Activated T-helper 2 cell treated with anti-CD3 and anti-CD28 coated beads, Interferon-gamma antibody, Interleukin-2, Interleukin-4, amounts not matched to agents 10 μg/mL and 5 μg/mL and 100 μg/mL, durations not matched to agents 14 hours and 24 hours and 36 hours (primary cell): ENCODE measurements at regions not wholly inside any gene's neighbourhood (a gene's known extent, or its start where the extent isn't known, plus 50 kb on each side); places are given as distances from the start of the nearest gene placed in this dataset.

Source experiments
- DNase-seq: peaks from one replicate; pipeline ENCODE4 v3.0.0; 2021; ENCODE audit warnings: low spot score
- H3K27ac Mint-ChIP-seq: one replicate; pipeline ENCODE4 v1.8.0; 2021; ENCODE audit warnings: mixed read lengths
- H3K27me3 Mint-ChIP-seq: one replicate; pipeline ENCODE4 v1.8.0; 2021; ENCODE audit warnings: low read depth, mixed read lengths
- H3K36me3 Mint-ChIP-seq: one replicate; pipeline ENCODE4 v1.8.0; 2021; ENCODE audit warnings: low read depth, mixed read lengths
- H3K4me1 Mint-ChIP-seq: one replicate; pipeline ENCODE4 v1.8.0; 2021; ENCODE audit warnings: low read depth, mixed read lengths
- H3K4me3 Mint-ChIP-seq: one replicate; pipeline ENCODE4 v1.8.0; 2021; ENCODE audit warnings: low read depth, mild to moderate bottlenecking, moderate library complexity, mixed read lengths
- H3K9me3 Mint-ChIP-seq: one replicate; pipeline ENCODE4 v1.8.0; 2021; ENCODE audit warnings: mixed read lengths
- intact Hi-C: fragments of 100-400 bp; cut with micrococcal nuclease; formaldehyde crosslinking; loops from one replicate; pipeline ENCODE4 v1.15.1; 2023

- no peaks in the 10 kb centered on the region for H3K9me3 Mint-ChIP-seq
- no peaks in the 10 kb centered on the region for H3K36me3 Mint-ChIP-seq
- H3K4me1 Mint-ChIP-seq, result no peaks in the 10 kb centered on the region
- no peak overlapping the region for H3K4me3 Mint-ChIP-seq
- no peak overlapping the region for H3K27ac Mint-ChIP-seq
- no peak for DNase-seq
- H3K27me3 Mint-ChIP-seq, result no peaks in the 10 kb centered on the region
- intact Hi-C loops, result no loop called here
Observed at GRCh38 chr2:71839826-71840225, 307.8 kb downstream of the CYP26B1 start.

DNA sequence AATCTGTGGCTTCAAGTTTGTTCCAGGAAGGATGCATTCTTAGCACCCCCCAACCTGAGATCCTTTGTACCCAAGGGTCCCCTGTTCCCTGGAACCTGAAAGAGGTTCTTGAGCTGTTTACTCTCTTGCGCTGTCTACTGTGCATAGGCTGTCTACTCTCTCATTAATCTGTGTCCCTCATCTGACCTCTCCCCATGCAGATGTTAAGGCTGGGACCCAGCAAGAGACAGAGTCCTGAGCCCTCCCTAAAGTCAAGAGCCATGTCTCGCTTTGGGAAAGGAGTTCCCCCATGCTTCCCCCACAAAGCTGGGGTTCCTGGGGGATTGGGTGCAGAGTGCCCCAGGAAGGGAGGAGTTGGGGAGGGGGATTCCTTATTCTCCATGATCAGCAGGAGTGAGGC, 312.9 kb downstream of the CYP26B1 start:
- Mint-ChIP-seq H3K4me1 (no peaks in the 10 kb centered on the region), H3K27ac (no peak overlapping the region), H3K27me3 (no peaks in the 10 kb centered on the region), H3K9me3 (no peaks in the 10 kb centered on the region), H3K36me3 (no peaks in the 10 kb centered on the region), H3K4me3 (no peak overlapping the region)
- DNase-seq, result no peak
- intact Hi-C loops, result no loop called here

DNA sequence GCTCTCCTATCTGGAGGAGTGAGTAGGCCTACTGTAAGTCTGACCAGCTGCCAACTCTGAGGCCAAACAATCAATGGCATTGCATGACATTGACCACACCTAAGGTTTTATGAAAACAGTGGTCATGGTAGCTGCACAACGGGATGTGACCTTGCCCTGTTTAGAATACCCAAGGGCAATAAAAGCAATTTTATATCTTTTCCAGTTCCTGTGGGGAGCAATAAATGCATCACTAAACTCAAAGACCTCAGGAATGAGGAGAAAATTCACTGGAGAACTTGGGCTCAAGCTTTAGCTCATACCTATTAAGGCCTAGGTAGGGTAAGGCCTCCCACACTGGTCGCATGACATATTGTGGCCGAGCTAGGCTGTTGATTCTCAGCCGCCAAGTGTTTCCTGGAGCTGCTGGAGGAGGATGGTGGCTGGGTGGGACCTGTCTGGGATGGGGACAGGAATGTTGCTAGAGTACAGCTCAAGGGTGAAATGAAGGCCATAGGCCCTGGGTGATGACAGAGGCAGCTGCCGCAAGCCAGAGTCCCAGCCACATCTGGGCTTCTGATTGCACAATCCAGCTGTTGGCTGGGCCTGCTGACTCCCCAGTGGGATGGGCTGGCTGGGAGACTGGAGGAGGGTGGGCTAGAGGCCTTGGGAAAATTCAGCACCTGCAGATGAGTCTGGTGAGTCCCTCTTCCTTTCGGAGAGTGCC, 313.7 kb downstream of the CYP26B1 start:
- no peaks in the 10 kb centered on the region for H3K9me3 Mint-ChIP-seq
- H3K4me1 Mint-ChIP-seq, result no peaks in the 10 kb centered on the region
- no peak for DNase-seq
- H3K27ac Mint-ChIP-seq, result no peak overlapping the region
- H3K4me3 Mint-ChIP-seq, result no peak overlapping the region
- H3K36me3 Mint-ChIP-seq, result no peaks in the 10 kb centered on the region
- intact Hi-C loops, result no loop called here
- H3K27me3 Mint-ChIP-seq, result no peaks in the 10 kb centered on the region

GRCh38 chr2:71833272-71833671, 314.4 kb downstream of the CYP26B1 start:
- no peaks in the 10 kb centered on the region for H3K9me3 Mint-ChIP-seq
- H3K27ac Mint-ChIP-seq, result no peak overlapping the region
- DNase-seq, result no peak
- intact Hi-C loops, result no loop called here
- H3K36me3 Mint-ChIP-seq, result no peaks in the 10 kb centered on the region
- no peaks in the 10 kb centered on the region for H3K4me1 Mint-ChIP-seq
- H3K27me3 Mint-ChIP-seq, result no peaks in the 10 kb centered on the region
- H3K4me3 Mint-ChIP-seq, result no peak overlapping the region

GRCh38 chr2:71832844-71833243, 314.8 kb downstream of the CYP26B1 start:
- DNase-seq, result no peak
- Mint-ChIP-seq H3K27me3 (no peaks in the 10 kb centered on the region), H3K36me3 (no peaks in the 10 kb centered on the region), H3K27ac (no peak overlapping the region), H3K4me3 (no peak overlapping the region), H3K9me3 (no peaks in the 10 kb centered on the region), H3K4me1 (no peaks in the 10 kb centered on the region)
- intact Hi-C loops, result no loop called here

DNA sequence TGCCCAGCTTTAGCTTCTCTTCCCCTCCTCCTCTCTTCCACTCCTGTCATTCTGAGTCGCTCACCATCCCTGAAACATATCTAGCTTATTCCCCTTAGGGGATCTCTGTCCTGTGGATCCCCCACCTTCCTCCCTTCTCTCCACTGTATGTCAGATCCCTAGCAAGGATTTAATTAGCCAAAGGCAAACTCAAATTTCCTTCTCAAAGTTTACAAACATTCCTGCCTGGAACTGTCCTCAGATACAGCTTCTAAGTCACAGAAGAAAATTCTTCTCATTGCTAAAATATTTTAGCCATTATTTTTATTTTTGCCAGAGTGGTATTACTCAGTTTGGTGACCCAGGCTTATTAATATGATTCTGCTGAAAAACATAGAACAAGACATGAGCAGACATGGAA, 315.3 kb downstream of the CYP26B1 start:
- no peak for DNase-seq
- intact Hi-C loops, result no loop called here
- Mint-ChIP-seq H3K4me3 (no peak overlapping the region), H3K4me1 (no peaks in the 10 kb centered on the region), H3K36me3 (no peaks in the 10 kb centered on the region), H3K9me3 (no peaks in the 10 kb centered on the region), H3K27ac (no peak overlapping the region), H3K27me3 (no peaks in the 10 kb centered on the region)

DNA sequence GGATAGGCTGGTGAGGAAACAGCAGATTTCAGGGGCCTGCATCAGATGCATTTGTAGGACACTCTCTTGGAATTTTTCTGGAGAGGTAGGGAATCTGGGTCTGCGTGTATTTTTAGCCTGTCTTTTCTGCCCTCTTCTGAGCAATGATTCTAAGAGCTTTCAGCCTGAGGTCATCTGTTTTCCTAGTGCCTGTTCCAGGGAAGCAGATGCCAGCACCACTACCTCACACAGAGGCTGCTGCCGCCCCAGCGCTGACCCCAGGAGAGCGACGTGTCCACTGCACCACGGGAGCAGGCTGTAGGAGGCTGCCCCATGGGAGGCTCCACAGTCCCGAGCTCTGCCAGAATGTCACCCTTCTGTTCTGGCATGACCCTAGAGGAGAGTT, 316.5 kb downstream of the CYP26B1 start:
- intact Hi-C loops, result no loop called here
- no peaks in the 10 kb centered on the region for H3K9me3 Mint-ChIP-seq
- H3K4me3 Mint-ChIP-seq, result no peak overlapping the region
- H3K4me1 Mint-ChIP-seq, result no peaks in the 10 kb centered on the region
- H3K27ac Mint-ChIP-seq, result no peak overlapping the region
- no peaks in the 10 kb centered on the region for H3K27me3 Mint-ChIP-seq
- no peak for DNase-seq
- H3K36me3 Mint-ChIP-seq, result no peaks in the 10 kb centered on the region

- H3K36me3 Mint-ChIP-seq, result no peaks in the 10 kb centered on the region
- H3K27me3 Mint-ChIP-seq, result no peaks in the 10 kb centered on the region
- H3K4me1 Mint-ChIP-seq, result no peaks in the 10 kb centered on the region
- H3K27ac Mint-ChIP-seq, result no peak overlapping the region
- intact Hi-C loops, result no loop called here
- DNase-seq, result no peak
- H3K9me3 Mint-ChIP-seq, result no peaks in the 10 kb centered on the region
- no peak overlapping the region for H3K4me3 Mint-ChIP-seq
Observed at GRCh38 chr2:71830497-71831192, 317.0 kb downstream of the CYP26B1 start.

DNA sequence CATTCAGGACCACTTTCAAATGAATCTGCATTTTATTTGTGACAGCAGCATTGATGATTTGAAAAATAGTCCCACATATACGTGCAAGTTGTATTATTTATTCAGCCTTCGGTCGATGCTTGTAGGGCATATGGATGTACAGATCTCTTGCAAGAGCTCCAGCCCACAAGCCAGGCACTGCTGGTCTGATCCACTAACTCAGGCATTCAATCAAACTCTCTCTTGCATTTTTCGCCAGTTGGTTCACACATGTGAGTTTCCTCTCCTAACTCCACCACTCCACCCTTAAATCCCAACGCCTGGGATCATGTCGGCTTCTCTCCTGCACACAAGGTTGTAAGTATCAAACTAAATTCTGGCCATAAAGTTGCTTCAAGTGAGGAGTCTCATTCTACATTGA, 318.7 kb downstream of the CYP26B1 start:
- Mint-ChIP-seq H3K27me3 (no peaks in the 10 kb centered on the region), H3K4me3 (no peak overlapping the region), H3K27ac (no peak overlapping the region), H3K9me3 (no peaks in the 10 kb centered on the region), H3K4me1 (no peaks in the 10 kb centered on the region), H3K36me3 (no peaks in the 10 kb centered on the region)
- no peak for DNase-seq
- intact Hi-C loops, result no loop called here

GRCh38 chr2:71827973-71828372, 319.7 kb downstream of the CYP26B1 start:
- Mint-ChIP-seq H3K9me3 (no peaks in the 10 kb centered on the region), H3K27me3 (no peaks in the 10 kb centered on the region), H3K4me1 (no peaks in the 10 kb centered on the region), H3K4me3 (no peak overlapping the region), H3K27ac (no peak overlapping the region), H3K36me3 (no peaks in the 10 kb centered on the region)
- intact Hi-C loops, result no loop called here
- DNase-seq, result no peak

DNA sequence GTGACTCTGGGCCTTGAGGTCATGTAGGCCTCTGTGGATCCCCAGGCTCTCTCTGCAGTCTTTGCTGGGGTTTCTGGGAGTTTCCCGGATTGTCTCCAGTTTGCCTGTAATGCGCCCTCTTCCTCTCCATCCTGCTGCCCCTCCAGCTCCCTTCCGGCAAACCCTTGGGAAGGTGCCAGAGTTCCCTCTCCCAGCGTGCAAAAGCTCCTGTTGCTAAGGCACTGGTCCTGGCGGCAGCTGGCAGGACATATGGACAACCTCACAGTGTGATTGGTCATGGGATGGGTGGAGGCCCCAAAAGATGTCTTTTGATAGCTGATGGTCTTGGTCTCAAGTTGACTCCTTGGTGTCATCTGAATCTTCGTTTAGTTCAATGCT, 320.1 kb downstream of the CYP26B1 start:
- intact Hi-C loops, result no loop called here
- Mint-ChIP-seq H3K27ac (no peak overlapping the region), H3K36me3 (no peaks in the 10 kb centered on the region), H3K27me3 (no peaks in the 10 kb centered on the region), H3K4me1 (no peaks in the 10 kb centered on the region), H3K9me3 (no peaks in the 10 kb centered on the region), H3K4me3 (no peak overlapping the region)
- no peak for DNase-seq

DNA sequence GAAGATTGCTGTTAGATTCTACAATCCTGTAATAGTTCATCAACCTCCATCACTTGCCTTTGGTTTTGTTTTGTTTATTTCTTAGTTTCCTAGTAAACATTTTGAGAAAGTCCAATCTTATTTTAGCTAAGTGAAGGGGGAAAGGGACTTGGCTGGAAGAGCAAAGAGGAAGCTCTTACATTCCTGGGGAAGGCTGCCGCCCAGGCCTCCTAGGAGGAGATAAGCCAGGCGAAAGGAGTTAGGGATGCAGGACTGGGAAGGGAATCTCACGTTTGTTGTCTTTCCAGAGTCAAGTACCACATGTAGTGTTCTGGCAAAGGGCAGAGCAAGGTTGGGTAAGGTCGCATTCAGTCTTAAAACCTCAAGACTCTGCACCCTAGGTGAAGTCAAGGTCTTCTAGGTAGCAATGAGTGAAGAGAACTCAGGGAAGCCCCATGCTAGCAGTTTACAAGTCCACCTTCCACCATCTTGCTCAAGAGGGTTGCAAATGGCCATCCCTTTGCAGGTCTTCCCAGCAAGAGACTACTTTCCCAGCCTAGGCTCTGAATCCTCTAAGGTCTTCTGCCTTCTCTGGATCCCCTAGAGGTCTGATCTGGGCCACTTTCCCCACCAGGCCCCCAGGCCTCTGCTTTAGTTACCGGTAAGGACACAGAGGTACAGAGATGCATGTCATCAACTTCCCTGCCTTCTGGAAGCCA, 320.7 kb downstream of the CYP26B1 start:
- Mint-ChIP-seq H3K4me3 (no peak overlapping the region), H3K9me3 (no peaks in the 10 kb centered on the region), H3K4me1 (no peaks in the 10 kb centered on the region), H3K36me3 (no peaks in the 10 kb centered on the region), H3K27ac (no peak overlapping the region), H3K27me3 (no peaks in the 10 kb centered on the region)
- intact Hi-C loops, result no loop called here
- no peak for DNase-seq

DNA sequence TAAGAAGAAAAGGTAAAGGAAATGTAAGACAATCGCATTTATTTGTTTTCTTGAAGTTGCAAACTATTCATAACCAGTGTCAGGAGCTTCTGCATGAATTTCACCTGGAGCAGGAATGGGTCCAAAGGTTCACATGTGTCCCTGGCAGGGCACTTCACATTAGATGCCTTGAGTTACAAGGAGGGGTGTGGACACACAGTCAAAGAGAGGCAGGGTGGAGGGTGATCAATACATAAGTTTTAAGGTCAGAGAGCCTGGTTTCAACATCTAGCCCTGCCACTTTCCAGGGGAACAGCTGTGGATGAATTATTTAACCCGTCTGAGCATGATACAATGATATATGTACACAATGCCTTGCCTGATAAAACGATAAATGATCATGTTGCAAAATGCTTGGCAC, 321.4 kb downstream of the CYP26B1 start:
- H3K4me3 Mint-ChIP-seq, result no peak overlapping the region
- H3K4me1 Mint-ChIP-seq, result no peaks in the 10 kb centered on the region
- H3K27ac Mint-ChIP-seq, result no peak overlapping the region
- DNase-seq, result no peak
- intact Hi-C loops, result no loop called here
- no peaks in the 10 kb centered on the region for H3K9me3 Mint-ChIP-seq
- H3K27me3 Mint-ChIP-seq, result no peaks in the 10 kb centered on the region
- H3K36me3 Mint-ChIP-seq, result no peaks in the 10 kb centered on the region
